HepG2 (cell line): ENCODE measurements at regions not wholly inside any gene's neighbourhood (a gene's known extent, or its start where the extent isn't known, plus 50 kb on each side); places are given as distances from the start of the nearest gene placed in this dataset.
A peak's percentile ranks its signal among the peaks of the same experiment; 100 is the strongest.

ENCODE experiments used
- CEBPB ChIP-seq: IDR thresholded peaks from 2 replicates; pipeline ENCODE4 v1.6.1; 2011; ENCODE audit warnings: low read depth, low read length, improper control_type of control experiment, borderline replicate concordance
- ELK4 ChIP-seq: sonication (generic); formaldehyde crosslinking; IDR thresholded peaks from 2 replicates; pipeline ENCODE4 v1.9.0; 2021; ENCODE audit warnings: missing genetic modification reagents, borderline replicate concordance
- HOXA5 ChIP-seq: sonication (generic); formaldehyde crosslinking; IDR thresholded peaks from 2 replicates; pipeline ENCODE4 v1.4.0; 2020; ENCODE audit warnings: missing genetic modification reagents
- MED8 ChIP-seq: sonication (generic); formaldehyde crosslinking; IDR thresholded peaks from 2 replicates; pipeline ENCODE4 v1.8.1; 2023; ENCODE audit warnings: mild to moderate bottlenecking, missing genetic modification reagents; ENCODE audit not compliant: insufficient replicate concordance
- MIER3 ChIP-seq: IDR thresholded peaks from 2 replicates; pipeline ENCODE4 v1.6.1; 2016; ENCODE audit warnings: missing compliant biosample characterization, borderline replicate concordance
- MNT ChIP-seq: fragments of 450-650 bp; IDR thresholded peaks from 2 replicates; pipeline ENCODE4 v1.6.1; 2016
- NCOR1 ChIP-seq: fragments of 200-600 bp; sonication (generic); IDR thresholded peaks from 2 replicates; pipeline ENCODE4 v1.7.0; 2017; ENCODE audit warnings: antibody characterized with exemption, low read length, borderline replicate concordance
- NFE2L2 ChIP-seq: fragments of 150-350 bp; IDR thresholded peaks from 2 replicates; pipeline ENCODE4 v1.6.1; 2014; ENCODE audit warnings: low read length
- PREB ChIP-seq: sonication (generic); formaldehyde crosslinking; IDR thresholded peaks from 2 replicates; pipeline ENCODE4 v1.4.0; 2020; ENCODE audit warnings: missing genetic modification reagents
- PRPF4 ChIP-seq: fragments of 200-400 bp; formaldehyde crosslinking; IDR thresholded peaks from 2 replicates; pipeline ENCODE4 v1.6.1; 2016; ENCODE audit warnings: low read length, low read depth; ENCODE audit not compliant: poor library complexity, severe bottlenecking
- SIN3B ChIP-seq: fragments of 150-350 bp; IDR thresholded peaks from 2 replicates; pipeline ENCODE4 v1.6.1; 2014; ENCODE audit warnings: low read length
- SNAPC5 ChIP-seq: sonication (generic); formaldehyde crosslinking; IDR thresholded peaks from 2 replicates; pipeline ENCODE4 v1.8.1; 2023; ENCODE audit warnings: mild to moderate bottlenecking, missing genetic modification reagents, borderline replicate concordance
- TRIM24 ChIP-seq: sonication (generic); formaldehyde crosslinking; IDR thresholded peaks from 2 replicates; pipeline ENCODE4 v1.8.0; 2022; ENCODE audit warnings: mild to moderate bottlenecking, missing genetic modification reagents
- ZBTB49 ChIP-seq: sonication (generic); formaldehyde crosslinking; IDR thresholded peaks from 2 replicates; pipeline ENCODE4 v1.4.0; 2020; ENCODE audit warnings: missing genetic modification reagents, borderline replicate concordance
- ZNF441 ChIP-seq: sonication (generic); formaldehyde crosslinking; IDR thresholded peaks from 2 replicates; pipeline ENCODE4 v1.7.0; 2021; ENCODE audit warnings: missing genetic modification reagents, borderline replicate concordance
- ZNF446 ChIP-seq: sonication (generic); formaldehyde crosslinking; IDR thresholded peaks from 2 replicates; pipeline ENCODE4 v1.5.0; 2020; ENCODE audit warnings: mild to moderate bottlenecking, missing genetic modification reagents
- TF ChIP-seq, protein P1 (sequence below): sonication (generic); formaldehyde crosslinking; IDR thresholded peaks from 2 replicates; pipeline ENCODE4 v1.4.0; 2020; ENCODE audit warnings: mild to moderate bottlenecking, missing genetic modification reagents
- TF ChIP-seq, protein P2 (sequence below): sonication (generic); formaldehyde crosslinking; IDR thresholded peaks from 2 replicates; pipeline ENCODE4 v1.4.0; 2020; ENCODE audit warnings: missing genetic modification reagents, low read depth, mild to moderate bottlenecking, borderline replicate concordance

- TF ChIP-seq PRPF4 = no peak
- no peak for TF ChIP-seq PREB (CRISPR knock-in tag)
- TF ChIP-seq NFE2L2 = no peak
- no peak for TF ChIP-seq TRIM24
- TF ChIP-seq, protein P1, sequence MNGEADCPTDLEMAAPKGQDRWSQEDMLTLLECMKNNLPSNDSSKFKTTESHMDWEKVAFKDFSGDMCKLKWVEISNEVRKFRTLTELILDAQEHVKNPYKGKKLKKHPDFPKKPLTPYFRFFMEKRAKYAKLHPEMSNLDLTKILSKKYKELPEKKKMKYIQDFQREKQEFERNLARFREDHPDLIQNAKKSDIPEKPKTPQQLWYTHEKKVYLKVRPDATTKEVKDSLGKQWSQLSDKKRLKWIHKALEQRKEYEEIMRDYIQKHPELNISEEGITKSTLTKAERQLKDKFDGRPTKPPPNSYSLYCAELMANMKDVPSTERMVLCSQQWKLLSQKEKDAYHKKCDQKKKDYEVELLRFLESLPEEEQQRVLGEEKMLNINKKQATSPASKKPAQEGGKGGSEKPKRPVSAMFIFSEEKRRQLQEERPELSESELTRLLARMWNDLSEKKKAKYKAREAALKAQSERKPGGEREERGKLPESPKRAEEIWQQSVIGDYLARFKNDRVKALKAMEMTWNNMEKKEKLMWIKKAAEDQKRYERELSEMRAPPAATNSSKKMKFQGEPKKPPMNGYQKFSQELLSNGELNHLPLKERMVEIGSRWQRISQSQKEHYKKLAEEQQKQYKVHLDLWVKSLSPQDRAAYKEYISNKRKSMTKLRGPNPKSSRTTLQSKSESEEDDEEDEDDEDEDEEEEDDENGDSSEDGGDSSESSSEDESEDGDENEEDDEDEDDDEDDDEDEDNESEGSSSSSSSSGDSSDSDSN (CRISPR knock-in tag) = no peak
- no peak for TF ChIP-seq CEBPB
- peak; percentile 78 for TF ChIP-seq MIER3 (CRISPR knock-in tag)
- no peak for TF ChIP-seq ZNF446 (CRISPR knock-in tag)
- TF ChIP-seq MNT = no peak
- TF ChIP-seq SIN3B = no peak
- 0 out of 2 replicates have a peak, but pooled peaks have one; percentile 52 for TF ChIP-seq HOXA5 (CRISPR knock-in tag)
- no peak for TF ChIP-seq ZBTB49
- TF ChIP-seq, protein P2, sequence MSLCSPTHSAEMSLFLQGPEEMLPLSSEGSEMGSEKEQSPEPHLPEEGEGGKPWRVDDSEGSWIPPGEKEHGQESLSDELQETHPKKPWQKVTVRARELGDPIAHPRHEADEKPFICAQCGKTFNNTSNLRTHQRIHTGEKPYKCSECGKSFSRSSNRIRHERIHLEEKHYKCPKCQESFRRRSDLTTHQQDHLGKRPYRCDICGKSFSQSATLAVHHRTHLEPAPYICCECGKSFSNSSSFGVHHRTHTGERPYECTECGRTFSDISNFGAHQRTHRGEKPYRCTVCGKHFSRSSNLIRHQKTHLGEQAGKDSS (CRISPR knock-in tag) = no peak; the same call in 1 of the 2 replicates
- TF ChIP-seq MED8 (CRISPR knock-in tag) = peak; percentile 79
- TF ChIP-seq SNAPC5 (CRISPR knock-in tag) = no peak
- TF ChIP-seq ZNF441 (CRISPR knock-in tag) = peak; percentile 51; the same call in 1 of the 2 replicates
- no peak for TF ChIP-seq ELK4 (CRISPR knock-in tag)
- TF ChIP-seq NCOR1 = peak; percentile 42; the same call in 1 of the 2 replicates
Observed at GRCh38 chr6:37105148-37106050, 64.6 kb upstream of the PIM1 start (continued).
